GM18519 (cell line): ENCODE measurements at regions not wholly inside any gene's neighbourhood (a gene's known extent, or its start where the extent isn't known, plus 50 kb on each side); places are given as distances from the start of the nearest gene placed in this dataset.

Experiments used
- ATAC-seq: cut with Tn5 transposase; IDR thresholded peaks from one replicate; pipeline ENCODE4 v1.9.1; 2021; ENCODE audit warnings: mild to moderate bottlenecking, moderate library complexity; ENCODE audit not compliant: unreplicated experiment, low FRiP score

DNA sequence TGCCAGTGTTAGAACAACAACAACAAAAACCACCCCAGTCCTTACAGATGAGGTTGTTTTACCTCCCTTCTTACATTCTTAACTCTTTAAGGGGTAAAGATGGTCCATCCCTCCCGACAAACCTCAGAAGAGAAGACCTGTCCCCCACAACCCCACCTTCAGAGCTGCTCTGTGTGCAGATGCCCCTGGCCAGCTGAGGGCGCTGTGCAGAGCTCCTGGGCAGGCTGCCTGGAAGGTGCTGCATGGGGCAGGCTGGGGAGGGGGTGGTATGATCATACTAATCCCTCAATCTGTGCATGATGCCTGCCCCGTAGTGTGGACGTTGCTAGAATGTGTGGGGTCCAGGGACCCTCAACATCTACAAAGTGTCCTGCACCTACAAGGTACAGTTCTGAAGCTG, 387.1 kb downstream of the INHBA start:
- no peak for ATAC-seq

DNA sequence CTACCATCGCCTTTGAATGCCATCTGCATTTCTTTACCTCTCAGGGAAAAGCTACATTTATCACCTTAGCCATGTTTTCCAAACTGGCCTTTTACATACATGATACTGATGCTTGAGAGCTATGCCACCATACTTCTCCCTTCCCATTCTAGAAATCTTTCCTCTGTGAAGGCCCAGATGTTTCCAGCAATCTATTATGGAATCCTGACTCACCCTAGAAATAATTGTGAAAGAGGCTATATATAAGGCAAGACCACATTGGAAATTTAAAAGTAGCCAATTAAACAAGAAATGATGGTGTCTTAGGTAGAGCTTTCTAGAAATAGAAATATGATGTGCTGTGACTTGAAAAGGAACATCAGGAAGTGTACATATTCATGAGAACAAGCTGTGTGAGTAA, 389.7 kb downstream of the INHBA start:
- ATAC-seq: no peak

DNA sequence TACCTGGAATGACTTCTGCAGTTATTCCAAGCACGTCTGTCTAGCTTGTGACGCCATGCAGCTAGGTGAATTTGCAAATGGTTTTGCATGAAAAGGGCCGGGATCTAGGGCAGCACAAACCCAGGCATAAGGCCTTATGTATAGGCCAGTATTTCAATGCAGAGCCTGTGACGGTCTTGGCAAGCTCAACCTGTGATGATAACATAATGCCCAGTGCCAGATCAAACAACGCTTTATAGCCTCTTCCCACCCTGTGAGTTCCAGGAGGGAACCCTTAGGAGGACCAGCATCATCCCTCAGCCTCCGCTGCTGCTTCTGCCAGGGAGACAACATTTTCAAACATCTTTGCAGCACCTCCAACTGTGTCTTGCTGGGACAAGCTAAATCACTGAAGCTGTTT, 390.7 kb downstream of the INHBA start:
- no peak for ATAC-seq

DNA sequence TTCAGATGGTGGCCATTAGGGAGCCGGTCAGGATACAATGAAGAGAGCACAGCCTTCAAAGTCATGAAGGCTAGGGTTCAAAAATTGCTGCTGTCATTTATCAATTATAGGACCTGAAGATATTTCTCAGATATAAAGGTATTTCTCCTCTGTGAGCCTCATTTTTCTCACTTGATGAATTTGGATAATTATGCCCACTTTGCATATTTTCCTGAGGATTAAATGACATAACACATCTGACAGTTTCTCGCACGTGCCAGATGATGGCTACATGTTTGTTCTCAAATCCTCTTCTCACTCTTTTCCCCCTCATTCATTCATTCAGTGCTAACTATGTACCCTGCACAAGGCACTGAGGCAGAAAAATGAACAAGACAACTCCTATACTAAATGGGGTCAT, 391.6 kb downstream of the INHBA start:
- no peak for ATAC-seq

GRCh38 chr7:41306486-41306885, 396.4 kb downstream of the INHBA start:
- no peak for ATAC-seq

GRCh38 chr7:41305001-41305400, 397.9 kb downstream of the INHBA start:
- no peak for ATAC-seq

DNA sequence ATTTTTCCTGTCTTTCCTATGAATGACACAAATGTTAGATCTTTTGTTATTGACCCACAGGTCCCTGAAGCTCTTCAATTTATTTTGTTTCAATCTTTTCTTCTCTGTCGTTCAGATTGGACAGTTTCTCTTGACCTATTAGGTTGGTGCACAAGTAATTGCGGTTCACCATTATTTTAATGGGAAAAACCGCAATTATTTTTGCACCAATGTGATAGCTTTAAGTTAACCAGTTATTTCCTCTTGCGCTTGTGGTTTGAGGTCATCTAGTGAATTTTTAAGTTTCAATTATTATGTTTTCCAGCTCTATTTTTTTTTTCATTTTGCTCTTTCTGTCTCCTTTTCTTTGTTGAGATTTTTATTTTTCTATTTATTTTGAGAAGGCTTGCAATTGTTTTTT, 399.2 kb downstream of the INHBA start:
- ATAC-seq: no peak

DNA sequence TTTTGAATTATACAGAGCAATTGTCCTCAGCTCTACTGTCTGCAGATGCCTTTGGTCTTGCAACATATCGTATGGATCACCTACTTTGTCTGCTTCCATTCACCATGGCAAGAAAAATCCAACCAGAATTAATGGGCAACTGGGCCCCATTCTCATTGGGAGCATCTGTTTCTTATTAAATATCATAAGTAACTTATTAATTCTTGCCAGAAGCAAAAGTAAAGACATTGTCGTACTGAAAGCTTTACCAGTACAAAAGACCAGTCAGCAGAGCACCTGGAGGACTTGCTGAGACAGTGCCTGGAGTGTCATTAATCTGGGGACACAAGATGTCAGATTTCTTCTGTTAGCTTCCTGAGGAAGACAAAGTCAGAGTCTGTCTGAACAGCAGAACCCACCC, 404.5 kb downstream of the INHBA start:
- ATAC-seq: no peak

GRCh38 chr7:41297166-41297565, 405.7 kb downstream of the INHBA start:
- ATAC-seq: no peak

DNA sequence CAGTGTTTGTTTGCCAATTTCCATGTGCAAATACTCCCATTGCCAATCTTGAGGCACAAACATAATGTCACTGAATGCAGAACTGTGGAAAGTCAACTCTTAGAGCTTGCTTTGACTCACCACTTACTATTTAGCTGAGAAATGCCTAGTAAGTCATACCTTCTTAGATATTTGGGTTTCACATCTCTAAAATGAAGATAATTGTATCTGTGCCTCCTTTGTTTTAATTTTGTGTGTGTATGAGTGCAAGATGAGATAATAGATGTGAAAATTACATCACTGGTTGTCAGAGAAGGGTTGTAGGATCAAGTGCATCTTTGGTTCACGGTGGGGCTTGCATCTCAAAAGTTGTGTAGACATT, 407.5 kb downstream of the INHBA start:
- no peak for ATAC-seq

DNA sequence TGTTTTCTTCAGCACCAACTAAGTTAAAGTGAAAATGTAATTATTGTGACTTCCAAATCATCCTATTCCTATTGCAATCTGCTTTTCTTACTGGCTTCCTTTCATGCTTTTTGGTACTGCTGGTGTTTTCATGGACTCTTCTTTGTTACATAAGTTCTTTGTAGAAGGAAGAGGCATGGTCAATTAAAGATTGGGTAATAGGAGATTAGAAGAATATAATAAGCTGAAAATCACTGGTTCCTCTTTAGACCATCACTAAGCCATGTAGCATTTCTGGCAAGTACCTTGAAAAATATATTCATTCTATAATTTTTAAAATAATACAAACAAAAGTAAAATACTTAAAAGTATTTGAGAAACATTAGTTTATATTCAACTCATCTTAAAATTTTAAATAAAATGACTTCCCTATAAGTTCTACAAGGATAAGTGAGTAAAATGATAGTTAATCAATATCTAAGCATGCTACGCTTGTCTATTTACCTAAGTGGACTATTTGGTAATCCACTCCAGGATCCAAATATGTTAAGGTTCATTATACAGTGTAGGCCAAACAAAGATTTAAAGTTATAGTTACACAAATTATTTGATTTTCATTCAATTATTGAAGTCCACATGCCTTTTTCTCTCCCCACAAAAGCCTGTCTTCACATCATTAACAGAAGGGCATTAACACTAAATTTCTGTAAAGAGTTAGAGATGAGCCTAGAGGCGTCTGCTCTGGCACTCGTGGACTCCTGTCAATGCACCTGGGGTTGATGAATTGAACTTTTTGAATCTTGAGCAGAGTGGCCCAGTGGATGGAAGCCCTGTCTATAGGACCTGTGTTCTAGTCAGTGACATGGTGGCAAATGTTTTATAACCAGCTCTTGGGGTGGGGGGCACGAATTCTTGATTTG, 408.1 kb downstream of the INHBA start:
- no peak for ATAC-seq

DNA sequence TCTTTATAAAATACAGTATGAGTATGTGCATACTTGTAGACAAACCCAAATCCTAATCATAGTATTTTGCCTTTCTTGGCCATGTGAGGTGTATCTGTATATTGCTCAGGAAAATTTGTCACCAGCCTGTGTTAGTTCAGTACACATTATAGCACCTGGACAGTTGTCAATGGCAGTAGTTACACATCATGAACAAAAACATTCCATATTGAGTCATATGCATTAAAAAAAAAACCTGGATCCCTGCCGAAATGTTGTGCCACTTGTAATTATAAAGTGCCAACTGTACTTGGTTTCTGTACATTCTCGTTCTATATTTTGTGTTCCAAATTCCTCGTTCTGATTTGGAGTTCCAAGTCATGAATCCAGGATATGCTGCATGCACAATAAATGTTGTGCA, 410.4 kb downstream of the INHBA start:
- no peak for ATAC-seq

GRCh38 chr7:41287559-41288335, 415.1 kb downstream of the INHBA start:
- no peak for ATAC-seq

- ATAC-seq: no peak
Observed at GRCh38 chr7:41280491-41280890, 422.4 kb downstream of the INHBA start.

DNA sequence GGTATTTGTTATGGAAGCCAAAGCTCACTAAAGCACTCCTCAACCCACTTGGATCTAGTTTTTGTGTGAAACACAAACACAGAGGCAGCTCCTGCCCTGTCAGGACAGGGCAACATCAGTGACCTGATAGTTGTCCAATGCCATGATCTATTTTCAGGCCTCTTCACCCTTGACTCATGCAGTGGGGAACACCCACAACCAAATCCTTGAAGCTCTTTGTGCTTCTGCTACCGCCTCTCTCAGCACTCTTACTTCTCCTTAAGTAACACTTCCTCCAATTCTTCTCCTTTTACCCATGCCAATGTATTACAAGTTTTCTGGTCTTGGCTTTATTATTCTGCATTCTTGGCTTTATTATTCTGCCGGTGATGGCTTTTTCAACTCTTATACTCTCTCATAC, 425.3 kb downstream of the INHBA start:
- ATAC-seq: no peak

GRCh38 chr7:41275255-41275654, 427.6 kb downstream of the INHBA start:
- no peak for ATAC-seq

DNA sequence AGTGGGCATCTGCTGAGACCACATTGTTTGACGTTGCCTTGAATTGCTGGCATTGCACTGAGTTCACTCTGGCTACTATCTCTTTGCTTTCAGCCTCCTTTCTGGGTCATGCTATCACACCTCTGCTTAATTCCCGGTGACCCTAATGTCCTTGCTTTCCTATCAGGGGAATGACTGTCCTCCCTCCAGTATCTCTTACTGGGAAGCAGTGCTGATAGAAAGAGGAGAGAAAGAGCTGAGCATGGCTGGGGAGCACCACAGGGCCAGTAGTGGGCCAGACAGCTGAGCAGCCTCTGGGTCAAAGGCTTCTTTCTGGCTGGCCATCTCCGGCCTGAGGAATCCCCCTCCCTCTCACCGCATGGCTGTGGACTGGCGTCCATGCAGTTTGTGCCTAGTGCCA, 428.7 kb downstream of the INHBA start:
- ATAC-seq: no peak

DNA sequence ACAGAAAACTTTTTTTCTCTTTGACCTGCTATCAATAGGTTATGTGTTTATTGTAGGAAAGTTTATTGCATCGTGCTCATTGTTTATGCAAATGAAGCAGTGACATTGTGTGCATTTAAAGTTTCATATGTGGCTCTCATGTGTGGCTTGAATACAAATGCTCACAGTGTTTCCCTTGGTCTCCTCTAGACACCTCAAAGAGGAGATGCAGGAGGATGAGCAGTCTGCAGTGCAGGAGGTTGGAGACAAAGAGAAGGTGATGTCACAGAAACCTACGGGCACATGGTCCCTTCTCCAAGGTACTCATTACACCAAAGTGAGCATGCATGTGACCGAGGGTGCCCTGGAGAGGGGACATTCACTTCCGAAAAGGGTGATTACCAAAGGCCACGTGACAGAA, 430.2 kb downstream of the INHBA start:
- no peak for ATAC-seq

DNA sequence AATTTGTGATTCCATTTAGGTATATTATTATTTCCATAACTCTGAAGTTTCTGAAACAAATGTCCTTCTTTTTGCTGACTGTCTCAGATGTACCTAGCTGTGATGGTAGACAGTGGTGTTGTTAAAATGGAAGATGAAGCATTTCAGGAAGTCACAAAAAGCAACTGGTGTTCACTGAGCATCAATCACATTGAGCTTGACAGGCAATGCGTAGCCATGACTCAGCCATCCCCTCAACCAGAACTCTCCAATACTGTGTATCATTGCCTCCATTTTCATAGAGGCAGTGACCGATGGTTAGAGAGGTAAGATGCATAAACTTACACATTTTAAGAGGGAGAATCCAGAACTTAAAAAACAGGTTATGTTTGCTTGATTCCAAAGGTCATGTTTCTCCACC, 434.0 kb downstream of the INHBA start:
- ATAC-seq: no peak

DNA sequence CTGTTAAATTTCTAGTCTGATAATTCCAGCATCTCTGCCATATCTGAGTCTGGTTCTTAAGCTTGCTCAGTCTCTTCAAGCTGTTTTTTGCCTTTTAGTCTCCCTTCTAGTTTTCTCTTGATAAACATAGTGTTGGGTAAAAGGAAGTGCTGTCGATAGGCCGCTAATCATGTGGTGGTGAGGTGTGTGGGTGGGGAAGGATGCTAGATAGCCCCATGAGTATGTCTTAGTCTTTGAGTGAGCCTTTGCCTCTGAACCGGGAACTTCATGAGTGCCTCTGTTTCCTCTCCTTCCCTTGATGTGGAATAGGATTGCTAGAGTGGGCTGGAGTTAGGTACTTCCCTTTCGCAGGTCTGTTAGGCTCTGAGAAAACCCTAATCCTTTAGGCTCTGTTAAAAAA, 441.8 kb downstream of the INHBA start:
- ATAC-seq: no peak

DNA sequence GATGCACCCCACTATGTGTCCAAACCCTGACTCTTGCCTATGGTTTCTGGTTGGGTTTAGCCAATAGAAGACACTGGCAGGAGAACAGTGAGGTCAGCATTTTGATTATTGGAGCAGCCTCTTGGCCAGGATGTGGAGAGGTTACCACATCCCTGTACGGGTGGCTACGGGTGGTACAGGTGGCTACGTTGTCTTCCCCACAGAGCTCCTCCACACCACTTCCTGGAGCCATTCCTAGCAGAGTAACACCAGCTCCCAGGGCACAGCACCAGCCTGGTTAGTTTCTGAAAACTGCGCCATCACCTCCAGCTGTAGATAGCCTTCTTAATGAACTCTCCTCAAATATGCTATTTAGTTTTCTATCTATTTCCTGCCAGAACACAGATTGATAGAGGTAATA, 445.2 kb downstream of the INHBA start:
- no peak for ATAC-seq
